ENCODE measurements at regions not wholly inside any gene's neighbourhood (a gene's known extent, or its start where the extent isn't known, plus 50 kb on each side); places are given as distances from the start of the nearest gene placed in this dataset.

DNA sequence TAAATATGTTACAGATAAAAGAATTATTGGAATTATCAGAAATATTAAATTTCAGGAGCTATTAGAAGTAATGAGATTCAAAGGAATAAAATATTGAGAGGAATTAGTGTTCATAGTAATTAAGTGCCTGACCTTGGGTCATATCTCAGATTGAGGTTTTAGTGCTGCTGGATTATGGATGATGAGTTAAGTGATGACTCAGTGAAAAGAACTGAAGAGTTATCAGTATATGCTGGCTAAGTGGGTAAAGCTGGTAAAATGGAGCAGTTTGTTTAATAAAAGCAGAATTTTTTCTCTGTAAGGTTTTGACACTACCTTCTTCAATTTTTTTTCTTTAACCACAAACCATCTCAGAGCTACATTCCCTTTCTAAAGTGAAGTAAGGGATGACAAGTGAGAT, 206.7 kb downstream of the MANEA start:
- DNase-seq, result no peak

GRCh38 chr6:95784869-95785268, 207.5 kb downstream of the MANEA start:
- DNase-seq, result no peak

- no peak for DNase-seq
These were observed 208.4 kb downstream of the MANEA start for GRCh38 chr6:95785785-95786184.

GRCh38 chr6:95786802-95787201, 209.5 kb downstream of the MANEA start:
- DNase-seq, result no peak

GRCh38 chr6:95790787-95791186, 213.5 kb downstream of the MANEA start:
- no peak for DNase-seq

DNA sequence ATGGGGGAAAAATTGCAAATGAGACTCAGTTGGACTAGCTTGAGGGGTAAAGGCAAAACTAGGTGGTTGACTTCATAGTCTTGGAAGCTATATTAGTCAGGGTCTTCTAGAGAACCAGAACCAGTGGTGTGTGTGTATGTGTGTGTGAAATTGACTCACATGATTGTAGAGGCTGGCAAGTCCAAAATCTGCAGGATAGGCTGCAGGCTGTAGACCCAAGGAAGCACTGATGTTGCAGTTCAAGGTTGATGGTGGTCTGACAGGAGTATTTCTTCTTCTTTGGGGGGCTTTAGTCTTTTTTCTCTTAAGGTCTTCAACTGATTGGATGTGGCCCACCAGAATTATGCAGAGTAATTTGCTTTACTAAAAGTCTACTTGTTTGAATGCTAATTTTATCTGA, 217.4 kb downstream of the MANEA start:
- DNase-seq, result no peak

DNA sequence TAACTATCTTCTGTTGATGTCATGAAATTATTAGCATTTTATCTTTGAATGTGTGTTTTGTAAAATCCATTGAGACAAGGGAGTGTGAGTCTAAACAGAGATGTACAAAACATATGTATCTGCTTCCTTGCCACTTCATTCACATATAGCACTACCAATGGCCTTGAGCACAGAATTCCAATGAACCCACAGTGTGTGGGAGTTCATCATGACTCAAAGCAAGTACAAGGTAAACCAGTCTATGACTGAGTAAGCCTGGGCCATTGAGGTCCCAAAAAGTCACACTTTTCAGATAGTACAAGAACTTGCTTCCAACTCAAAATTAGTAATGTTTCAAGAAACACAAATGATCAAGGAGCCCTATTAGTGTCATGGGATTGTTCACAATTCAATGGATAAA, 218.6 kb downstream of the MANEA start:
- no peak for DNase-seq

GRCh38 chr6:95797054-95797453, 218.7 kb upstream of the FUT9 start:
- DNase-seq, result no peak

DNA sequence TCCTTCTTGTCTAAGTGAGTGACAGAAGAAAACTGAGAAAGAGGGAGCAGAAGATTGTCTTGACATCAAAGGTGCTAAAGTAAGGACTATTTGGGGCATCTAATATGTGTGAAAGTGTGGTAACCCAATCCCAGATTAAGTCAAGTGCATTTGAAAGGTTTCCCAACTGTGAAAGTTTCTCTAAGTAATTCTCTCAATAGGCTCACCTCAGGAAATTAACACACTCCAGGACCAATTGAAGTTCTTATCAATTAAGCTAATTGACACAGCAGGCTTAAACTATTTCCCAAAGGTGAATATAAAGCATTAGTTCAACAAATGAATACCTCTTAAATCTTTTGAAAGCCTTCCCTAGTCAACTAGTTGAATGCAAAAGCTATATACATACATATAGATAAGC, 212.8 kb upstream of the FUT9 start:
- DNase-seq, result no peak

DNA sequence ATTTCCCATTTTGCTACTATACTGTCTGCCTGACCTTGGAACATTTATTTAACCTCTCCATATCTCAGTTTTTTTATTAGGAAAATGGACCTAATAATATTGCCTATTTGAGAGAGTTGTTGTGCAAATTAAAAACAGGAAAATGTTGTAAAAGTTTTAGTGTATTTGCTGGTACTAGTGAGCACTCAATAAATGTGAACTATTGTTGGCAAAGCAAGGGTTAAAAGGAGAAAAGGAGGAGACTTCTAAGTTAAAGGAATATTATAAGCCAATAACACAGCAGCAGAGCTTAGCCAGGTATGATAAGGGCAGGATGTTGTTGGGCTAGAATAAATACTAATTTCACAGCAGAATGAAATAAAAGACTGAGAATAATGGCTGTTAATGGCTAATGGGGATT, 211.9 kb upstream of the FUT9 start:
- no peak for DNase-seq

DNA sequence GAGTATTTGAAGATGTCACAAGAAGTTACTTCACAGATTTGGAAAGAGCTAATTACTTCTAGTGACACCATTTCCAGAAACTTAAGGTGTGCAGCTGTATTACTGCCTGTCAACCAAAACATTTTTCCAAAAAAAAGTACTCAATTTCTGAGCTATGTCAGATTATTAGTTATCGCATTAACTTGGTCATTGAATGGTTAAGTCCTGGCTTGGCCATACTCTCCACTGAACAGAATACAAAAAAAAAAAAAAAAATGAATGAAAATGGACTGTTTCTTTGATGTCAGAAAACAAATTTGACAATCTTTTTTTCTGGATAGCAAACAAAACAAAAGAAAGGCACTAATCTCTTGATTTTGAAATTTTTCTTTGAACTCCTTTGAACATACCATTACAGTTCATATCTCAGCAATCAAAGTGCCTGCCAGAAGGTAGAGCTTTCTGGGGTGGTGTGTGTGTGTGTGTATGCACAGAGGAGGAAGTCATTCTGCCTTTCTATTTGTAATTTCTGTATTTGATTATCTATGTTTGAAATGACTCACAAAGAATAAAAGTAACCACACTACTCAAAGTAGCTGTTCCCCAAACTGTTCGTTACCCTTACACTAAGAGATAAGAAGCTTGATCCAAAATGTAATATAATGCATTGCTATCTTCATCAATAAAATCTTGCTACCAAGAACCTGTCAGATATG, 210.8 kb upstream of the FUT9 start:
- DNase-seq, result no peak

DNA sequence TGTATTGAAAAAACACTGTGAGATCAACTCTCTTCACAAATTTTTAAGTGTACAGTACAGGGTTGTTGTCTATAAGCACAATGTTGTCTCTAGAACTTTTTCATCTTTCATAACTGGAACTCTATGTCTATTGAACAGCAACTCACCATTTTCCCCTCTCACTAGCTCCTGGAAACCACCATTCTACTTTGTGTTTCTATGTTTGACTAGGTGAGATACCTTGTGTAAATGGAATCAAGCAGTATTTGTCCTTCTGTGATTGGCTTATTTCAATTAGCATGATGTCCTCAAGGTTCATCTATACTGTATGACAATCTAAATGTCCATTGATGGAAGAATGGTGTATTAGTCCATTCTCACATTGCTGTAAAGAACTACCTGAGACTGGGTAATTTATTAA, 210.1 kb upstream of the FUT9 start:
- DNase-seq, result no peak

DNA sequence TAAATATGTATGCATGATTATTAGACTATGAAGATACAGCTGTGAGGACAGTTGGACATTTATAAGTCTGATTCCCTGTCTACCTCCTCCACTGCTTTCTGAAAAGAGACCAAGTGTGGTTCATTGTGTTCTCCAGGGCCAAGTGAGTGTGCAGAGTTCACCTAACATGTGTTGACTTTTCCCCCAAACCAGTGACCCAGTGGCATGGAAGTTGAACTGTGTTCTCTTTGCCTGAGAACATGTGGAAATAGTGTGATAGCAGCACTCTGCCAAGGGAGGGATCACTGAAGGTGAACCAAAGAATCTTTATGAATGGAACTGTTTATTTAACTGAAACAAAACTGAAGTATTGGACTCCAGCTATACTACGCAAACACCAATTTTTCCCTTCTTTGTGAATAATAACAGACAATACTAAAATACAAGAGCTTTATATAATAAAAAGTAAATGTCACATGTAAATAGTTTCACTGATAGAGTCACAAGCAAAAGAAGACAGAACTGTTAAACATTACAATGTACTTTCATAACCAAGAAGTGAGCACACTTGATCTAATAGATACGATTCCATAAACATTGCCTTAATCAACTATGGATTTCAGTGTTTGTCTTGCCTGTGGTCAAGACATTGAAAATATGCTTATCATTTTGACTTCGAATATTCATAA, 200.3 kb upstream of the FUT9 start:
- no peak for DNase-seq

GRCh38 chr6:95819461-95819860, 196.3 kb upstream of the FUT9 start:
- no peak for DNase-seq

DNA sequence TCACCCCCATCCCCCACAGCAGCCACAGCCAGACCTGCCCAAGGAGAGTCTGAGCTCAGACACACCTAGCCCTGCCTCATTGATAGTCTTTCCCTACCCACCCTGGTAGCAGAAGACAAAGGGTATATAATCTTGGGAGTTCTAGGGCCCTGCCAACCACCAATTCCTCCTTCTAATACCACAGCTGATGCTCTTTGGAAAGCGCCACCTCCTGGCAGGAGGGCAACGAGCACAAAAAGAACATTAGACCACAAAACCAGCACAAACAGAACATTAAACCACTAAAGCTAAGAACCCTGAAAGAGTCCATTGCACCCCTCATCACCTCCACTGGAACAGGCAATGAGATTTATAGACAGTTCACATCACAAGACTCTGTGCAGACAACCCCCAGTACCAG, 195.8 kb upstream of the FUT9 start:
- DNase-seq, result no peak

GRCh38 chr6:95830859-95831557, 184.8 kb upstream of the FUT9 start:
- DNase-seq, result no peak

- DNase-seq, result no peak
These were observed 177.9 kb upstream of the FUT9 start for GRCh38 chr6:95837890-95838289.

DNA sequence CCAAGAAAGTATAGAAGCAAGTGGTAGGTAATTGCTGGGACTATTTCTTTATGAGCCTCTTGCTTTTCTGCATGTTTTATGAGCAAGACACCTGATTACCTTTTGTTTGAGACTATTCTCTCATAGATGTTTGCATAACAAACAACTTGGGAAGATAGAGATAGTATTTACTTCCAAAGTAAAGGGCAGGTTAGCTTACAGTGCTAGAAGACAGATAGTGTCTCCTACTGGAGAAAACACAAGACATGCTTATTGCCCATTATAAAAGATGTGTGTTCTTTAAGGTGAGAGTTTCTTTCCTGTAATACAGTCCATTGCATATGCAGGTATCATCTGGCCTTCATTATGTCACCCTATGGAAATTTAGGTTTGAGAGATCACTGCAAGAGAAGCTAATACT, 174.2 kb upstream of the FUT9 start:
- no peak for DNase-seq

- DNase-seq, result no peak
These were observed 169.1 kb upstream of the FUT9 start for GRCh38 chr6:95846652-95847051.

DNA sequence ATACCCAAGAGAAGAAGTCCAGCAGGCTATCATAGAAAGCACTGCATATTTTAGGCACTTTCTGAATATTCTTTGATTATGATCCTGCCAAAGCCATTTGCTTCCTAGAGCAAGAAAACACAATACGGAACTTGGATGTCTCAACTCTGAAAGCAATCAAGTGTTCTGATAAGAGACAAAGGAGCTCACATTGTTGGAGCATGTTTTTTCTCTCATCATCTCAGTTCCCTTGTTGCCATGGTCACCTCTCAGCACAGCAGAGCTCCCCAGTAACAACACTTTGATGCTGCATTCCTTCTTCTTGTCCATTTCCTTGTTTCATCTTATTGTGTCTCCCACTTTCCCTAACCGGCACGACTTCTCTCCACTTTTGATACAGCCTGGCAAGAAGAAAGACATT, 168.7 kb upstream of the FUT9 start:
- DNase-seq, result no peak

- no peak for DNase-seq
These were observed 167.1 kb upstream of the FUT9 start for GRCh38 chr6:95848717-95849116.

DNA sequence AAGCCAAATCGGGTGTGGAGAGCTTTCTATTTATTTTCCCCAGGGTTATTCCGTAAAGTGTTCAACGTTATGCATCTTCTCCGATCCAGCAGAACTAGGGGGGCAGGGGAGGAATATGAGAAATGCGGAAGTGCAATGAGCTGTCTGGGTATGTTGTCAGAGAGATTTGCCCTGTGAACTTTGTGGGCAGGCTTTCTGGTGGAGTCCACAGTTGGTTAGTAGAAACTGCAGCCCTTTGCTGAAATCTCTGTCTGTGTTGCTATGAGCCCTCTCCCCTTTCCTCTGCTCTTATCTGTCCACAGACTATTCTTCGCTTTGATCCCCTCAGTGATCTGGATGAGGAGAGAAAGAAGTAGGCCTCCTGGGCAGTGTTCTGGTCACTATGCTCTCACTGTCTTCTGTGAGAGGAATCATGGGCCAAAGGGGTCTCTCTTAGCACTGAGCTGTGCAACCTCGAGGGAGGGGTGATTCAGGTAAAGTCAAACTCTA, 158.9 kb upstream of the FUT9 start:
- DNase-seq, result no peak

DNA sequence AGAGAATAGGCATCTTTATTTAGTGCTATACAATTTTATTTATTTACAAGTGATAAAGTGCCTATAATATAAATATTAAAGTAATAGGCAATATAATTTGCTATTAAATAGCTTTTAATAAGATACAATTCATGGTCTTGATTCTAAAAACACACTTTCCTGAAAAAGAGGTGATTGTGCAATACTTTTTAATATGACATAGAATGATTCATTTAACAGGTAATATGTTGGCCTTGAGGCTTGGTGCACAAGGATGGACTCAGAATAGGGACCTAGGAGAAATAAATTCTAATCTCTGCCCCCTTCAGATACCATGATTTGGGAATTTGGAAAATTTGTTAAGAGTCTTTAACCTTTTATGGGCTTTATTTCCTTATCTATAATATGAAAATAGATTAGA, 149.9 kb upstream of the FUT9 start:
- DNase-seq, result no peak

DNA sequence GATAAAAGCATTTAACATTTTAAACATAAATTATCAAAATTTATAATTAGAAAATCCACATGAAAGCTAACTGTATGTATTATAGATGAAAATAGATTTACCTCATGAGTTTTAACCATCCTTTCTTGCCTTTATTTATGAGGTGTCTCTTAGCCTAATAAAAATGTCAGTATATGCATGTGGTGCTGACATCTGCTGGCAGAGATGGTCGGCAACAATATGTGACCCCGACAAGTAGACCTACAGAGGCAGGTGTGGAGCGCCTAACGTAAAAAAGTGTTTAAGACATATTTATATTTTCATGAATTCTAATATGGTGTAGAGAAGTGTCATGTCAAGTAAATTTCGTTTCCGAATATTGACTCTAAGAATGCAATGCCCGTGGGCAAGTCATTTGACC, 149.0 kb upstream of the FUT9 start:
- peak in 1 of 2 donors; percentile 2 for DNase-seq
